Astrocyte of the cerebellum (primary cell): ENCODE measurements at regions not wholly inside any gene's neighbourhood (a gene's known extent, or its start where the extent isn't known, plus 50 kb on each side); places are given as distances from the start of the nearest gene placed in this dataset.

Experiments
- DNase-seq: peaks from one replicate; pipeline ENCODE4 v3.0.0-alpha.2; 2011; ENCODE audit warnings: low read depth
- H3K4me3 ChIP-seq: 2 replicates; pipeline ENCODE4 v1.5.1; 2011; ENCODE audit warnings: mild to moderate bottlenecking, low read depth, low read length, moderate library complexity
- CTCF ChIP-seq: IDR thresholded peaks from 2 replicates; pipeline ENCODE4 v1.5.1; 2012; ENCODE audit warnings: low read length, low read depth, moderate library complexity, mild to moderate bottlenecking; ENCODE audit errors: missing control alignments
- in situ Hi-C: cut with HindIII; loops from 2 replicates; pipeline ENCODE4 v1.10.0; 2017; ENCODE audit warnings: low sequenced_read_pairs

- no peak for DNase-seq
- no peak for TF ChIP-seq CTCF
- H3K4me3 ChIP-seq, result no peak overlapping the region
- in situ Hi-C loops, result no loop called here
Measured at GRCh38 chr13:105193026-105193425, 1342.4 kb downstream of the EFNB2 start.

- DNase-seq, result no peak
- no peak for TF ChIP-seq CTCF
- no peak overlapping the region for H3K4me3 ChIP-seq
- in situ Hi-C loops, result no loop called here
Measured at GRCh38 chr13:105184201-105184600, 1351.3 kb downstream of the EFNB2 start.

GRCh38 chr13:105177265-105177900 lies 1358.1 kb downstream of the EFNB2 start:
- H3K4me3 ChIP-seq, result no peak overlapping the region
- TF ChIP-seq CTCF, result no peak
- in situ Hi-C loops, result no loop called here
- DNase-seq, result no peak

- TF ChIP-seq CTCF, result no peak
- no peak for DNase-seq
- H3K4me3 ChIP-seq, result no peak overlapping the region
- in situ Hi-C loops, result no loop called here
Measured at GRCh38 chr13:105170438-105170837, 1365.0 kb downstream of the EFNB2 start.

GRCh38 chr13:105168295-105168694 lies 1367.2 kb downstream of the EFNB2 start:
- in situ Hi-C loops, result no loop called here
- no peak for DNase-seq
- no peak overlapping the region for H3K4me3 ChIP-seq
- no peak for TF ChIP-seq CTCF

- in situ Hi-C loops, result no loop called here
- TF ChIP-seq CTCF, result no peak
- no peak overlapping the region for H3K4me3 ChIP-seq
- no peak for DNase-seq
Measured at GRCh38 chr13:105167385-105167784, 1368.1 kb downstream of the EFNB2 start.
